Gastroesophageal sphincter (tissue), 3 donors: ENCODE measurements at regions not wholly inside any gene's neighbourhood (a gene's known extent, or its start where the extent isn't known, plus 50 kb on each side); places are given as distances from the start of the nearest gene placed in this dataset.
"Not testable (repeated sequence)": the region's sequence is repeated elsewhere in the genome, so short reads cannot be mapped to it uniquely, and the experiment has no call there.

Experiments used
- CTCF ChIP-seq, 4 experiments: fragments of 200-600 bp in 2 of 4; fragments of 450-650 bp in 2 of 4; sonication (generic) in 1 of 4; IDR thresholded peaks; one replicate each; pipeline ENCODE4 v1.5.1; 2017 to 2019; ENCODE audit warnings: antibody characterized with exemption in 4 of 4, mild to moderate bottlenecking in 2 of 4, moderate library complexity in 2 of 4
- POLR2A ChIP-seq, 2 donors: fragments of 450-650 bp; IDR thresholded peaks; one replicate each; pipeline ENCODE4 v1.6.1; 2017; ENCODE audit warnings: antibody characterized with exemption in 2 of 2, mild to moderate bottlenecking in 2 of 2, moderate library complexity in 1 of 2
- POLR2AphosphoS5 ChIP-seq: sonication (generic); formaldehyde crosslinking; IDR thresholded peaks from one replicate; pipeline ENCODE4 v1.6.1; 2017; ENCODE audit warnings: antibody characterized with exemption

- TF ChIP-seq CTCF (IDR thresholded peaks at IDR 0.05); POLR2A (IDR thresholded peaks at IDR 0.05); POLR2AphosphoS5: not testable (repeated sequence)
These were observed 108.8 kb downstream of the NBPF12 start for GRCh38 chr1:147046863-147047394.
